ENCODE measurements at regions not wholly inside any gene's neighbourhood (a gene's known extent, or its start where the extent isn't known, plus 50 kb on each side); places are given as distances from the start of the nearest gene placed in this dataset.

- TF ChIP-seq EZH2phosphoT487 (IDR thresholded peaks at IDR 0.05; ENCODE audit: insufficient read depth, low read depth) (no peak), EZH2 (IDR thresholded peaks at IDR 0.05; ENCODE audit: insufficient read depth, poor library complexity, severe bottlenecking) (no peak)
These were observed 151.7 kb upstream of the TOPAZ1 start for GRCh38 chr3:44090036-44090435.

All from GM23248 (cell line).